ENCODE measurements at regions not wholly inside any gene's neighbourhood (a gene's known extent, or its start where the extent isn't known, plus 50 kb on each side); places are given as distances from the start of the nearest gene placed in this dataset.

- TF ChIP-seq CTCF (IDR thresholded peaks at IDR 0.05; ENCODE audit: insufficient read depth, low read length, poor library complexity, severe bottlenecking) (no peak), EZH2phosphoT487 (conservative IDR thresholded peaks at IDR 0.05; ENCODE audit: low read length) (no peak)
Observed at GRCh38 chr6:150684161-150684560, 84.5 kb downstream of the PLEKHG1 start.

All from SU-DHL-6 (cell line).